GM23338 (cell line): ENCODE measurements at regions not wholly inside any gene's neighbourhood (a gene's known extent, or its start where the extent isn't known, plus 50 kb on each side); places are given as distances from the start of the nearest gene placed in this dataset.

Source experiments
- CTCF ChIP-seq, 2 experiments: fragments of 200-600 bp in 1 of 2; sonication (generic) in 1 of 2; conservative IDR thresholded peaks; 2 replicates each; pipeline versions ENCODE4 v1.5.1 to v1.6.1; 2016 to 2017; ENCODE audit warnings: antibody characterized with exemption in 2 of 2, low read depth in 2 of 2, mild to moderate bottlenecking in 2 of 2, moderate library complexity in 1 of 2
- EZH2 ChIP-seq: fragments of 200-600 bp; sonication (generic); IDR thresholded peaks from one replicate; pipeline ENCODE4 v1.8.0; 2017; ENCODE audit warnings: antibody characterized with exemption, mild to moderate bottlenecking, low read depth; ENCODE audit not compliant: unreplicated experiment

DNA sequence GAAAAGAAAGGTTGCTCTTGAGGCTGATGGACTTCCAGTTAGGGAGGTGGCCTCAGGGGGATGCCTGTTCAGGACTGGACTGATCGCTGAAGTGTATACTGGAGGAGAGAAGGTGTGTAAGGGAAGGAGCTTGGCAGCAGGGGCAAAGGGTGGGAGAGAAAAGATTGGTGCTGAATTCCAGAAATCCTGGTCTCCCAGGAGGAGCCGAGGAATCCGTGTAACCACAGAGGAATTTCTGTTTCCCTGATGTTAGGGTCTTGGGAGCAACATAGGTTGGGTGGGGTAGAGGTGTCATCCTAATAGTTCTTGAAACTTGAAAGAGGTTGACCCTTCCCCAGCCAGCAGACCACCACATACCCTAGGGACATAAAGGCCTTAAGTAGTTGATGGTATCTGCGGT, 88.9 kb upstream of the PTPN3 start:
- TF ChIP-seq EZH2 (no peak), CTCF (conservative IDR thresholded peaks at IDR 0.05; ENCODE audit: low read depth in 2 of 2) (no peak)
